HK-2 (cell line): ENCODE measurements at regions not wholly inside any gene's neighbourhood (a gene's known extent, or its start where the extent isn't known, plus 50 kb on each side); places are given as distances from the start of the nearest gene placed in this dataset.
A peak's percentile ranks its signal among the peaks of the same experiment; 100 is the strongest.

Experiments
- DNase-seq: peaks from one replicate; pipeline ENCODE4 v3.0.0-alpha.2; 2018; ENCODE audit not compliant: unreplicated experiment

DNA sequence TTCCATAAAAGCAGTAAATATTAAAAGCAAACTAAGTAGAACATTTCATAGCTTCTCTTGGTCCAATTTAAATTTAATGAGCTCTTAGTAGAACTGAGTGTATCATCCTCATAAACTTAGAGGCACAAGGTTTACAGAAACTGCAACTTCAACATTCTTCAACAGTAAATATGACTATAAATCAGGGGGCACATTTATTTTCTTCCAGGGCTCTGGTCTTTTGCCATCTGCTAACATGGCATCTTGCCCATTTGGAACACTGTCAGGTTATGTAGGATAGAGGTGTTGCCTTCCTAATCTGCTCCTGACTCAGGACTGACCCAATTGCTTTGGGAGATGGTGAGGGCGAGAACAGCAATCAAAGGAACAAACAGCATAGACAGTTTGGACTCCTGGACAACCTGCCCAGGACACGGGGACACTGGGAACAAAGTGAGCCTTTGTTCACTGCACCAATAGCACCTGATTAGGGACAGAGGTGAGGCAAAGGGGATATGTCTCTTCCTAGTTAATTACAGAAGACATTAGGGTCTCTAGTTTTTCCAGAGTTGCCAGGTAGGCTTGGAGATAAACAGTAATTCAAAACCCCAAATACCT, 610.2 kb upstream of the ROBO2 start:
- no peak for DNase-seq

DNA sequence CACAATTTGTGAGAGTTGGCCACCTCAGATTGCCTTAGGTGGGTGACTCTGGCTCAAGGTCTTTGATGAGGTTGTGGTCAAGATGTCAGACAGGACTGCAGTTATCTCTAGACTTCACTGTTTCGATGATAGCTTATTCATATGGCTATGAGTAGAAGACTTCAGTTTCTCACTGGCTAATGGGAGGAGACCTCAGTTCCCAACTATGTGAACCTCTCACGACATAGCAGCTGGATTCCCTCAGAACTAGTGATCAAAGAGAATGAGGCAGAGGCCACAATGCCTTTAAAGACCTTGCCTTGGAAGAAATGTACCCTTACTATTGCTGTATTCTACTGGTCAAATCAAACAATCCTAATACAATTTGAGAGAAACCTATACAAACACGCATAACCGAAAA, 607.5 kb upstream of the ROBO2 start:
- DNase-seq = no peak

DNA sequence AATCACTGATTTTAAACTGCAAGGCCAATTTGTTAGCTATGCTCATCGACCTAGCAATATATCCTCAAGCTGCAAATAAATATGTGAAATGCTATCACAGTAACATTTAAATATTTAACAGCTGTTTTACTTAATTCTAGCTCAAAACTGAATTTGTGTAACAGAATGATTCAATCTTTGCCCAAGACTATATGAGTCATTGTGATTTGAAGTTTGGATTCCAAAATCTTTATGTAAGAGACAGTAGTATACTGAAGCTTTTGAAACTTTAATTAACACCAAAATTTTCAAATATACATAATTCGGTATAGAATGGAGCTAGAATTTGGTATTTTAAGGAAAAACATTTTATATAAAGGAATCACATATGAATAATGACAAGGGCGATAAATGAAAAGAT, 603.0 kb upstream of the ROBO2 start:
- DNase-seq = no peak

DNA sequence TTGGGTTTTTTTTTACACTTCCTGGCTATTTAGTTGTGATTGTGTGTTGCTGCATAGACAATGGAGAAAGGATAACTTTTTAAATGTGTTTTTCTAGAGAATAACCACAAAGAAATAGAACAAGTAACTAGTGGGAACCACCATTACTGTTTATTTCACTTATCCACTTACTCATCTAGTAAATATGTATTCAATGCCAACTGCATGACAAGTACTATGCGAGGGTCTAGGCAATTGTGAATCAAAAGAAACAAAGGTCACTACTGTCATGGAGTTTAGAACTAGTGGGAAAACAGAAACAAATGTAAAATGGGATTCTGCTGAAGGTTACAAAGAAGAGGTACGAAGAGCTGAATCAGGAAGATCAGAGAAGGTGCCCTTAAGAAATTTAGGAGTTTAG, 600.9 kb upstream of the ROBO2 start:
- DNase-seq = no peak

DNA sequence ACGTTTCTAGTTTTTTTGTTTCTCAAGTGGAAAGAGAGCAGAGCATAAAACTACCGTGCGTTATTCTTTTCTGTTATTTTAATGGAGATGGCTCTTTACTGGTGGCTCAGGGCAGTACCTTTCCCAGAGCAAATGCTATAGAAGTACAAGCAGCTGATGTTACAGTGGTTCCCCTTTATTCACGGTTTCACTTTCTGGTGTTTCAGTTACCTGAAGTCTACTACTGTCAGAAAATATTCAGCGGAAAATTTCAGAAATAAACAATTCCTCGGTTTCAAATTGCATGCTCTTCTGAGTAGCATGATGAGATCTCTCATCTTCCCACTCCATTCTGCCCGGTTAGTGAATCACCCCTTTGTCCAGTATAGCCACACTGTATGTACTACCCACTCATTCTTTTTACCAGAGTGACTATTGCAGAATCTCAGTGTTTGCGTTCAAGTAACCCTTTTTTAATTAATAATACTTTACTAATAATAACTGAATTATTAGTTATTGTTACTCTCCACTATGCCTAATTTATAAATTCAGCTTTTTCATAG, 597.5 kb upstream of the ROBO2 start:
- no peak for DNase-seq

DNA sequence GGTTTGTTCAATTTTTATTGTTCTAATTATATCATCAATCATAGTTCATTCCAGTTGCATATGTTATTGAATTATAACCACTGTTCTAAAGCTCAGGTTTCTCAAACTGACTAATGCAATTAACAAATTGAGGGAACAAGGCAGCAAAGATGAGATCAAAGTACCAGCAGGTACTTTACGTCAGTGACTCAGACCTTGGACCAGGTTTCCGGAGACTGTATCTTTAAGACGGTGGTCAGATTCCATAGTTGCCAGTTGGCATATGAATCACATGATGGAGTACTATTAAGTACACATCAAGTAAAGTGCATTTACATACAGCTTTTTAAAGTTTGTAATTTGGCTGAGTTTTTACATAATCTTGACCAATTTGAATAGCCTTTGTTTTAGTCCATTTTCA, 583.6 kb upstream of the ROBO2 start:
- no peak for DNase-seq

DNA sequence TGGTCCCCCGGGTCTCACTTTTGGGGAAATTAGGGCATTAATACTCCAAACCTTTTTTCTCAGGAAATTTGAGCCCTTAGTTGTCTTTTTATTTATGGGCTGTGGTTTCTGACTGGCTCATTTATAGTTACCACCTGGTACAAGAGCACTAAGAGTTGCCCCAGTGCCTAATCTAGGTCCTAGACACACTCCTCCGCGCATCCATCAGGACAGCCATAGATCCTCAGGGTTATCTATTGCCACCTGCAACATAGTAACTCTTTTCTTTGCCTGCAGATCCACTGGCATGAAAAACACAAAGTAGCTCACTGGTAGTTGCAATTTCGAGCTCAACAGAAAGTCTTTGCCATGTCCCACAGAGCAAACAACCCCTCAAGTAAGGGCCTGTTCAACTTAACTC, 576.4 kb upstream of the ROBO2 start:
- no peak for DNase-seq

DNA sequence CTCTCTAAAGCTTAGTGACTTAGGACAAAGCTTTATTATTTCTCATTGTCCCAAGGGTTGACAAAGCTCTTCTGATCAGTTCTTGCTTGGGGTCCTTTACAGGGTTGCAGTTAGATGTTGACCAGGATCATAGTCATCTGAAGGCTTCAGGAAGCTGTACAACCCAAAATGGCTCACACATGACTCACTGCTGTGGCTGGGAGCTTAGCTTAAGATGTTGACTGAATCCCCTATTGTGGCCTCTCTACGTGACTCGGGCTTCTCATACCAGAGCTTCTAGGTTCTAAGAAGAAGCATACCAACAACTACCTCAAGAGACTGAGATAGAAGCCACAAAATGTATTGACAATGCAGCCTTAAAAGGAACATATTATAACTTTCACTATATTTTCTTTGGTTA, 569.6 kb upstream of the ROBO2 start:
- DNase-seq = peak; percentile 30

DNA sequence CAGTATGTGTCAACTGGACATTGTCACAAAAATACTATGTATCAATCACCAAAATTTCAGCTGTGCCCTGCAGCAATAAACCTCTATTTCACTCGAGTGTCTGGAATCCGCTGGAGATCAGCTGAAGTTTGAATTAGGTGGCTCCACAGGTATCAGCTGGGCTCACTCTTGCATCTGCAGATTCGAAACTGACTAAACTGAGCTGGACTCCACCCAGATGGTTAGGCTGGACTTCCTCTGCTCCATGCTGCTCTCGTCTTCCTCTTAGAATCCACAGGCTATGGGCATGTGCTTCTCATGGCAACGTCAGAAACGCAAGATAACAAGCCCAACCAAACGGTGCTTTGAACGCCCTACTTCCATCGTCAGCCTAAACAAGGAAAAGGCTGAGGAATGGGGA, 565.3 kb upstream of the ROBO2 start:
- no peak for DNase-seq

DNA sequence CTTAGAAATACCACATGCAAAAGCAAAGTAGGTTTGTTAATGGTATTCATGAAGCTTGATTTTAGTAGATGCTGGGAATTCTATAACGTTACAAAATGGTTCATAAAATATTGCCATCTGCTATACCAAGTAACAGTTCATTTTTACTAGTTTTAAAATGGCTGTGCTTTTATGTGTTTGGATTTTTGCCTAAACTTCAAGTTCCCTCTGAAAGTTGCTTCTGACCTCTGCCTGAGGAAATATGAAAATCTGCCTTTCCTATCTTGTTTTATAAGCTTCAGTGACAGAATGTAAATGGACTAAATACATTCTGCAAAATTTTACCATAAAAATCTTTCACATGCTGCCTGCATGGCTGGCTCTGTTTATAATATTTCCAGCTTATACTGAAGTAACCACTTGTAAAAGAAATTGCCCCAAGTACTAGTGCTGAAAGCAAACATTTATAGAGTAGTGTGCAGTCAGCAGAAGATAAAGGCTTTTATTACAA, 560.7 kb upstream of the ROBO2 start:
- DNase-seq = no peak

DNA sequence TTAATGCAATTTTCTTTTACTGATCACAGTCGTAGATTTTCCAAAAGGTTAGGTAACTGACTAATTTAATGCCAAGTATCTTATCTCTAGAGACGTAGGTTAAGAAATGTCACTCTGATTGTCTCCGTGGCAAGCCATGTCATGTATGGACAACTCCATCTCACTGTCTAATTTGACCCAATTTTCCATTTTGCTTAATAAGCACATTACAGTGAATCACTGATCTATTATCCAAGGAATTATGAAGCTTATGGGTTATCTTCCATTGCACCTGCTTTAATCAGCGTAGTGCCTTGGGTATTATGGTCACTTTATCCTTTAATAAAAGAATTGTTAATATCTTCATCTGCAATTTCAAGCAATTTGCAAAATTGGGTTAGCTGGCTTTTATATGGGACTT, 557.4 kb upstream of the ROBO2 start:
- no peak for DNase-seq

DNA sequence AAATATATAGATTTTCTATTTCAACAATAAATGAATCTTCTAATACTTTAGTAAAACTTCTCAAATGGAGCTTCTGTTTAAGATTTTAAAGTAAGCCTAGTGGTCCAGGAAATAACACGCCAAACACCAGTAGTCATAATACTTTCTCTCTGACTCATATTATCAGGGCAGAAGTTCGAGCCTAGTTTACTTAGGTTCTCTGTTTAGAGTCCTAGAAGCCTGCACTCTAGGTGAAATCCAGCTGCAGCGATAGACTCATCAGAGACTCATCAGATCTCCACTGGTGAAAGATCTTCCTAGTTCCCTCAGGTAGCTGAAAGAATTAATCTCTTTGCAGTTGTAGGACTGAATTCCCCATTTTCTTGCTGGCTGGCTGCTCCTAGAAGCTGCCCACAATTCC, 552.5 kb upstream of the ROBO2 start:
- DNase-seq = no peak

DNA sequence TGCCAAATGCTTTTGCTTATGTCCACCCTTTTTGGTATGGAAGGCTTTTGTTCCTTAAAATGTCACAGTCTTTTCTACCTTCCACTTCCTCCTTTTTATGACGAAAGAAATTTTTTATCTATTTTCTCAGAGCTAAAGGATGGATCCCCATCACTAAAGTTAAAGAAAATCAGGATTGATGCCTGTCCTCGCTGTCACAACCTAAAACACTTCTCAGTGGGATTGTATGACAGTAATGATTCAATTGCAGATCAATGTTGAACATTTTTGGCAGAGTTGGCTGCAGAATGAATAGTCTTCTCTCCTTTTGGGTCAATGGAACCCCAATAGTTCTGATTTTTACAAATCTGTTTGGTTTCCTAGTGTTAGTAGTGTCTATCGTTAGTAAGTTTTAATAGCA, 549.8 kb upstream of the ROBO2 start:
- DNase-seq = no peak

DNA sequence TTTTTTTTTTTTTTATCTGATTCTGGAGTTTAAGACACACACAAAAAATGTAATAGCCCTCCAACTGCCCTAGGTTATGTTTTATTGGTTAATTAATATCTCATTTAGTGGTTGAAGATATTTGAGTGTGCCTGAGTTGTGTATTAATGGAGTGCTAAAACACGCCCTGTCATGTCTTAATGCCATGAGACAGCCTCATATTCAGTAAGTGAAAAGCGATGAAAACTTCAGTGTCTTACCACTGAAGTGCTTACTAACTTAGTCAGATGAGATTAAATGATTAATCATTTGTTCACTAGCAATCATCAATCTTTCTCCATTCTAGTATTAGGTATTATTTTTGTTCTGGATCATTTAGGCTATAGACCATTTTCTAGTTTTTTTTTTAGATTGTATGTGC, 544.7 kb upstream of the ROBO2 start:
- DNase-seq = no peak

DNA sequence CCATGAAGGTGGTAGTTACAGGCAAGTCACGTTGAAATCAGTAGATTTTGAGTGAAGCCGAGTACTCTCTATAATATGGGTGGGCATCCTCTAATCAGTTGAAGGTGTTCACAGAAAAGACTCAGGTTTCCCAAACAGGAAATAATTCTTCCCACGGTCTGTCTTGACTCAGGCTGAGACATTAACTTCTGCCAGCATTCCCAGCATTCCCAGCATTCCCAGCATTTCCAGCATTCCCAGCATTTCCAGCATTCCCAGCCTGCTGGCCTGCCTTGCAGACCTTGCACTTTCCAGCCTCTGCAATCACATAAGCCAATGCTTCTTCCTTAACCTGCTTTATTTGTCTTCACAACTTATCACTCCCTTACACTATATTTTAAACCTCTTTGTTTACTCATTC, 542.3 kb upstream of the ROBO2 start:
- peak; percentile 47 for DNase-seq

DNA sequence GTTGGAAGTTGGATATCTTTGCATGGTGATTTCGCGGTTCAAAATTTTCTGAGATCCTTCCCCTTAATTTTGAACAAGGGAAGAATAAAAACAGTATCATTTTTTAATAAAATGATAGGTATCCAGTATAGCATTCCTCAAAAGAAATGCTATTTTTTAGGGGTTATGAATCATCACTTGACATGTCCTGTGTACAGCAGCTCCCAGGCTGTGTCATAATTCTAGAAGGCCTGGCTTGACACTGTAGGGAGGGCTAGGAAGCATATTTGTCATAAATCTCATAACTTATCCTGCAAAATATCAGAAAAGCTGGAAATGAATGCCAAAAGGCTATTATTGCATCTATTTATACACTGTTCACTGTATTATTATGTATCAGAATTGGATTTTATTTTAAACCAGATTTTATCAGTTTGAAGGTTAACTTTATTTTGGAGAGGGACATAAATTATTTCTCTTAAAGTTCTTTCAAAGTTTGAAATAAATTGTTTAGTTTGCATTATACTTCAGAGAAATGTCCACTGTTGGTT, 539.1 kb upstream of the ROBO2 start:
- DNase-seq = no peak

DNA sequence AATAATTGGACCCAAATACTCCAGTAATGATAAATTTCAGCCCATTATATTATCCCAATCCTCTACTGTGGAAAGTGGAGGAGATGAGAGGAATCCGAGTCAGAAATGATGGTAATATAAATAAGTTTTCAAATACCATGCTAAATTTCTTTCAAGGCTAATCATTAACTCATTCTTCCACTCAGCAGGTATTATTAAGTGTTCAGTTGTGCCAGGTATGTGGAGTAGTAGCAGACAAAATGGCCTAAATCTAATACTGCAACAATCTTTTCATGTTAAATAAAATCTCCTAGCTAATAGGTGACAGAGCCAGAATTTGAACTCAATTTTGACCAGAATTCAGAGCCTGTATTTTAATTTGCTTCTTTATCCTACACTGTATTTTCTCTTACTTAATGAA, 538.6 kb upstream of the ROBO2 start:
- DNase-seq = no peak

DNA sequence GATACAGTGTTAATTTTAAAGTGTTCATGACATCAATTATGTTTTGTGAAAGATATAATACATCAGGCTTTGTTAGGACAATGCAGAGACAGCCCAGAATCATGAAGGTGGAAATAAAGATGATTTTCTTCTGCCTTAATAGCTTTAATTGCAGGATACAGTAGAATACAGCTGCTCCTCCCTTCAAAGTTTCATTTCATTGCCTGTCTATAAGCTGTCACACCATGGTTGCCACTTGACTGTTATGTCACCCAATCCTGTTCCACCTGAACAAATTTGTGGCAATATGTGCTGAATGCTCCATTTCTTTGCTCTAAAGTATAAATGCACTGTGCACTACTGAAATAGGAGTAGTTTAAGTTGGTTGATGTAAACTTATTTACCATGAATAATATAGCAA, 537.8 kb upstream of the ROBO2 start:
- no peak for DNase-seq

DNA sequence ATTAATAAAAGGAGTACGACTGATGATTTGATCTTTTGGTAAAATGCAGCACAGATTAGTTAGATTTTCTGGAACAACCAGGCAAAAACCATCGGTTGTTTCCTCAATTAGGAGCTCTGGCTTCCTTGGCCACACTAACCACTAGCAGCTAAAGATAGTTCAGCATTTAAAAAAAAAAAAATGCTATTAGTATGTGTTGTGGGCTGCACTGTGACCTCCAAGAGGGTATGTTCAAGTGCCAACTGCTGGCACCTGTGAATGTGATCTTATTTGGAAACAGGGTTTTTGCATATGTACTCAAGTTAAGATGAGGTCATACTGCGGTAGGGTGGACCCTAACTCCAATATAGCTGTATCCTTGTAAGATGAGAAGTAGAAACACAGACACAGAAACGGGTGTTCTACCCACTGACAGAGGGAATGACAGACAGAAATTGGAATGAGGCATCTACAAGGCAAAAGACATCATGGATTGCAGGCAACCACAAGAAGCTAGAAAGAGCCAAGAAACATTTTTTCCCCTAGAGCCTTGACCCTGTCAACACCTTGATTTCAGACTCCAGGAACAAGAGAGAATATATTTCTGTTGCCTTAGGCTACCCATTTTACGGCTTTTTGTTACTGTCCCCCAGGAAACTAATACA, 534.6 kb upstream of the ROBO2 start:
- no peak for DNase-seq

DNA sequence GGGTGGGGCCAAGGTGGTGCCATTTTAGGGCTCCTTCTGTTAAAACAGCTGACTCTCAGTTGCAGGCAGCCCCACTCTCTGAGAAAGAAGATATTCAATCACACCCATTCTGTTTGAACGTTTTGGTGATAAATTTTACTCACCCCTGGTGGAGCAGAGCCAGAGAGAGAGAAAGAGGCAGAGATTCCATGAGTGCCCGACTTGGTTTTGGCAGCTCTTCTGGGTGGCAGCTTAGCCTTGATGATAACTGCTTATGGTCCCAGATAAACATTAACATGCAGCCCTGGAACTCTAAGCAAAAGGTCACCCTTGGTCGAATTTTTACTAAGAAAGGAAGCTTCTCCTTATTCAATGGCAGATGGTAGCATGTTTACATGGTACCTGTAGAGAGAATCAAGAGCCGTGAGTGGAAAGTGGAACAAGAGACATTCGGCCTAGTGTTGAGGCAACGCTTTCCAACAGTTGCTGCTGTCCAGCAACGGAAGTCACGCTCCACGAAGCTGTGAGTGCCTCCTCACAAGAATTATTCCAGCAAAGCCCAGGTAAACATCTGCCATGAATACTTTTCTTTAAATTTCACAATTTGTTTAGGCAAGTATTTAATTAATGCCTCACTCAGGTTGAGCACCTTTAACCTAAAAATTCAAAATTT, 530.6 kb upstream of the ROBO2 start:
- DNase-seq = no peak

DNA sequence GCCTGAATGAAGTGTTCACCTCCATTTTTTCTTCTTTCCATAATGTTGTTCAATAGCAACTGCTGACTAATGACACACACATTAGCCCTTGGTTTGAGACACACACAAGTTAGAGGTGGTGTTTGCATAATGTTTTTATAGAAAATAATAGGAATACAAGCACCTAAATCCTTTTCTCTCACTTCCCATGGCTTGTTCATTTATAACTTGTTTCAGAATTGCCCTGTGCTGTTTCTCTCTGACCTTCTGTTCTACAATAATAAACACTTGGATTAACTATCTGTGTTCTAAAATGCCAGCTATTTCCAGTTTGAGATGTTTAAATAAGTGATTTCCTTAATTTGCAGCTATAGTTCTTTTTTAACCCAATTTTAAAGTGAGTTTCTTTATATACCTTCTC, 525.1 kb upstream of the ROBO2 start:
- no peak for DNase-seq

DNA sequence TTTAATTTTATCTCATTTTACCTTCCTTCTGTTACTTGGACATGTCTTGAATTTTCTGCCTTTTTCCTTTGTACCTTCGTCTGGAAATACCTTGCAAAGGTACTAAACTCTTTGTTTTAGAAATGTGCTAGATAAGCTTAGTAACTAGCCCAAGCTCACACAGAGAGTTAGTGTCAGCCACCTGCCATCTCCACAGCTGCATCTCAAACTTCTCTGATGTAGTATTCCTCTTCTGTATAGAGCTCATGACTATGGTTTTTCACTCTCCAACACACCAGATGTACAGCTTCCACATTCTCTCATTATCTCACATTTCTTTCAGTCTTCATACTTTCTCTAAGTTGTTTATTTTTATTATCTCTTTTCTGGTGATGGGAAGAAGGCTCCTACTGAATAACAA, 516.6 kb upstream of the ROBO2 start:
- DNase-seq = no peak

DNA sequence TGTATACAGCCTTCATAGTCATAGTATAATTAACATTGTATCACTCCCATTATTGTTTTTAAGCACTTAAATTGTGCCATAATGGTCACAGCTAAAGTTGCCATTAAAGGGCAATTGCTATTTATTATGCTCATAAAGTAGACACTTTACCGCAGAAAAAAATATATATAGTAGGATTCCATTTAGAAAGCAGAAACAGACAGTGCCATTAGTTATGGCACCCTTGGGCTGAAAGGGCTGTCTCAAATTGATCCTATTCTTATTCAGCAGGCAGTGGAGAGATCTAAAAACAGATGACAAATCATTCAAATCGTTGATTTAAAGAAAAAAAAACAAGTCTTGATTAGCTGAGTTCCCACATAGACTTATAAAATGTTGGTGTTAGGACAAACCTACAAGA, 514.2 kb upstream of the ROBO2 start:
- DNase-seq = no peak
